ENCODE measurements at regions not wholly inside any gene's neighbourhood (a gene's known extent, or its start where the extent isn't known, plus 50 kb on each side); places are given as distances from the start of the nearest gene placed in this dataset.

GRCh38 chr7:53940483-53940882 lies 601.7 kb upstream of the VSTM2A start:
- no TSS peak for BruUV-seq (replicated peaks)
- no peak for ATAC-seq
- no peaks in the 10 kb centered on the region for H3K36me3 ChIP-seq (replicated peaks in 1 of 2; ENCODE audit: control insufficient read depth in 1 of 2, insufficient read depth in 2 of 2, low read length in 2 of 2)
- H3K4me2 ChIP-seq (ENCODE audit: low read depth, low read length): no peak overlapping the region
- peaks cover 78% of the 10 kb centered on the region for H3K9me3 ChIP-seq (ENCODE audit: low read length)
- no peak for TF ChIP-seq MTA1 (CRISPR knock-in tag; IDR thresholded peaks at IDR 0.05; ENCODE audit: borderline replicate concordance)
- TF ChIP-seq SRY (CRISPR knock-in tag; IDR thresholded peaks at IDR 0.05): no peak
- no peak for TF ChIP-seq KMT2B (CRISPR knock-in tag; IDR thresholded peaks at IDR 0.05)
- TF ChIP-seq, protein P1, sequence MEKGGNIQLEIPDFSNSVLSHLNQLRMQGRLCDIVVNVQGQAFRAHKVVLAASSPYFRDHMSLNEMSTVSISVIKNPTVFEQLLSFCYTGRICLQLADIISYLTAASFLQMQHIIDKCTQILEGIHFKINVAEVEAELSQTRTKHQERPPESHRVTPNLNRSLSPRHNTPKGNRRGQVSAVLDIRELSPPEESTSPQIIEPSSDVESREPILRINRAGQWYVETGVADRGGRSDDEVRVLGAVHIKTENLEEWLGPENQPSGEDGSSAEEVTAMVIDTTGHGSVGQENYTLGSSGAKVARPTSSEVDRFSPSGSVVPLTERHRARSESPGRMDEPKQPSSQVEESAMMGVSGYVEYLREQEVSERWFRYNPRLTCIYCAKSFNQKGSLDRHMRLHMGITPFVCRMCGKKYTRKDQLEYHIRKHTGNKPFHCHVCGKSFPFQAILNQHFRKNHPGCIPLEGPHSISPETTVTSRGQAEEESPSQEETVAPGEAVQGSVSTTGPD (CRISPR knock-in tag; IDR thresholded peaks at IDR 0.05): no peak
- no peak for TF ChIP-seq GZF1 (CRISPR knock-in tag; IDR thresholded peaks at IDR 0.05)
- no peak for TF ChIP-seq ZBTB20 (CRISPR knock-in tag; IDR thresholded peaks at IDR 0.05; ENCODE audit: borderline replicate concordance, low read depth)
- TF ChIP-seq ZNF383 (CRISPR knock-in tag; IDR thresholded peaks at IDR 0.05; ENCODE audit: borderline replicate concordance): no peak
- no peak for TF ChIP-seq ZNF431 (CRISPR knock-in tag; IDR thresholded peaks at IDR 0.05; ENCODE audit: borderline replicate concordance, low read depth)
- TF ChIP-seq SMAD9 (CRISPR knock-in tag; IDR thresholded peaks at IDR 0.05): no peak
- no peak for TF ChIP-seq ATM (IDR thresholded peaks at IDR 0.05; ENCODE audit: borderline replicate concordance)
- no peak for TF ChIP-seq ZNF83 (CRISPR knock-in tag; IDR thresholded peaks at IDR 0.05; ENCODE audit: borderline replicate concordance)
- no peak for TF ChIP-seq FOXO1 (CRISPR knock-in tag; IDR thresholded peaks at IDR 0.05)
- TF ChIP-seq, protein P2, sequence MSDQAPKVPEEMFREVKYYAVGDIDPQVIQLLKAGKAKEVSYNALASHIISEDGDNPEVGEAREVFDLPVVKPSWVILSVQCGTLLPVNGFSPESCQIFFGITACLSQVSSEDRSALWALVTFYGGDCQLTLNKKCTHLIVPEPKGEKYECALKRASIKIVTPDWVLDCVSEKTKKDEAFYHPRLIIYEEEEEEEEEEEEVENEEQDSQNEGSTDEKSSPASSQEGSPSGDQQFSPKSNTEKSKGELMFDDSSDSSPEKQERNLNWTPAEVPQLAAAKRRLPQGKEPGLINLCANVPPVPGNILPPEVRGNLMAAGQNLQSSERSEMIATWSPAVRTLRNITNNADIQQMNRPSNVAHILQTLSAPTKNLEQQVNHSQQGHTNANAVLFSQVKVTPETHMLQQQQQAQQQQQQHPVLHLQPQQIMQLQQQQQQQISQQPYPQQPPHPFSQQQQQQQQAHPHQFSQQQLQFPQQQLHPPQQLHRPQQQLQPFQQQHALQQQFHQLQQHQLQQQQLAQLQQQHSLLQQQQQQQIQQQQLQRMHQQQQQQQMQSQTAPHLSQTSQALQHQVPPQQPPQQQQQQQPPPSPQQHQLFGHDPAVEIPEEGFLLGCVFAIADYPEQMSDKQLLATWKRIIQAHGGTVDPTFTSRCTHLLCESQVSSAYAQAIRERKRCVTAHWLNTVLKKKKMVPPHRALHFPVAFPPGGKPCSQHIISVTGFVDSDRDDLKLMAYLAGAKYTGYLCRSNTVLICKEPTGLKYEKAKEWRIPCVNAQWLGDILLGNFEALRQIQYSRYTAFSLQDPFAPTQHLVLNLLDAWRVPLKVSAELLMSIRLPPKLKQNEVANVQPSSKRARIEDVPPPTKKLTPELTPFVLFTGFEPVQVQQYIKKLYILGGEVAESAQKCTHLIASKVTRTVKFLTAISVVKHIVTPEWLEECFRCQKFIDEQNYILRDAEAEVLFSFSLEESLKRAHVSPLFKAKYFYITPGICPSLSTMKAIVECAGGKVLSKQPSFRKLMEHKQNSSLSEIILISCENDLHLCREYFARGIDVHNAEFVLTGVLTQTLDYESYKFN (CRISPR knock-in tag; conservative IDR thresholded peaks at IDR 0.05): no peak
- no peak for TF ChIP-seq RFXANK (CRISPR knock-in tag; IDR thresholded peaks at IDR 0.05)
- TF ChIP-seq RARG (CRISPR knock-in tag; IDR thresholded peaks at IDR 0.05; ENCODE audit: low read depth): no peak
- TF ChIP-seq MAFF (IDR thresholded peaks at IDR 0.05; ENCODE audit: low read depth, low read length): peak; percentile 47; the same call in 1 of the 2 replicates
- peak in 1 of 2 experiments; percentile 78; a peak in 3 of 4 replicates for TF ChIP-seq MAFK (conservative IDR thresholded peaks at IDR 0.05 in 1 of 2, IDR thresholded peaks at IDR 0.05 in 1 of 2; ENCODE audit: low read length in 2 of 2)
- H3K4me1 ChIP-seq (ENCODE audit: insufficient read depth, low read length): no peaks in the 10 kb centered on the region
- H3K9ac ChIP-seq (ENCODE audit: insufficient read depth, low read depth, low read length): no peak overlapping the region
- CTCF ChIA-PET (ENCODE audit: low intra/inter-chr PET ratio, low total read pairs): no interaction called here
- WGBS (ENCODE audit: low lambda C conversion rate): 21% methylated on average over 3 of the region's 3 CpGs
- FAIRE-seq: no peak
- no peaks in the 10 kb centered on the region for H3K27me3 ChIP-seq (ENCODE audit: control insufficient read depth in 1 of 2, insufficient read depth in 2 of 2, low read length in 2 of 2)
- intact Hi-C loops (cut with micrococcal nuclease; ENCODE audit: unreplicated experiment): no loop called here
- H2AFZ ChIP-seq (ENCODE audit: low read length): no peak overlapping the region
- DNase-seq (ENCODE audit: low spot score): no peak
- in situ Hi-C loops (cut with HindIII; ENCODE audit: extremely low pct_ligation_motif_present, low pct_unique_long_range_greater_than_20kb): no loop called here
- no peaks in the 10 kb centered on the region for H4K20me1 ChIP-seq (ENCODE audit: insufficient read depth, low read length)
- no peak overlapping the region for H3K27ac ChIP-seq (ENCODE audit: extremely low read length, insufficient read depth, low read length)
- POLR2A ChIA-PET: no interaction called here
- no peaks in the 10 kb centered on the region for H3K79me2 ChIP-seq (ENCODE audit: insufficient read depth, low read length)
- no peak overlapping the region for H3K4me3 ChIP-seq (replicated peaks in 1 of 3; ENCODE audit: insufficient read depth in 1 of 3, low read depth in 2 of 3, low read length in 3 of 3)
